Panc1 (cell line): ENCODE measurements at regions not wholly inside any gene's neighbourhood (a gene's known extent, or its start where the extent isn't known, plus 50 kb on each side); places are given as distances from the start of the nearest gene placed in this dataset.

Source experiments
- ATAC-seq: fragments of 200-7000 bp; cut with Tn5 transposase; 2 replicates; pipeline ENCODE4 v1.9.1; 2020; ENCODE audit warnings: mild to moderate bottlenecking, moderate library complexity
- BruUV-seq: library from RNA; stranded (reverse); fragments of 400-500 nt; replicated peaks from 2 replicates; lab custom pipeline; 2021; lab: Mats Ljungman, UMichigan
- CTCF ChIA-PET: fragments of 300-600 bp; sonication (Branson Sonifier 250); formaldehyde crosslinking; loops from one replicate; lab custom pipeline; 2022; ENCODE audit warnings: antibody characterized with exemption; lab: Charles Lee
- POLR2A ChIA-PET: fragments of 300-600 bp; sonication (Branson Sonifier 250); formaldehyde crosslinking; loops from one replicate; lab custom pipeline; 2022; ENCODE audit warnings: antibody characterized with exemption; lab: Charles Lee
- DNase-seq: peaks from one replicate; pipeline ENCODE4 v3.0.0-alpha.2; 2010; ENCODE audit warnings: low read depth, low spot score
- H3K27ac ChIP-seq: 2 replicates; pipeline ENCODE4 v1.5.1; 2011; ENCODE audit warnings: mild to moderate bottlenecking, low read length, inconsistent platforms
- H3K27me3 ChIP-seq: fragments of 200-500 bp; sonication (Bioruptor generic); 2 replicates; pipeline ENCODE4 v1.6.0; 2014; ENCODE audit warnings: low read length, inconsistent platforms; ENCODE audit not compliant: control insufficient read depth, insufficient read depth
- H3K36me3 ChIP-seq: fragments of 200-500 bp; sonication (Bioruptor generic); 2 replicates; pipeline ENCODE4 v1.5.1; 2014; ENCODE audit warnings: inconsistent platforms, mild to moderate bottlenecking, low read length, moderate library complexity; ENCODE audit not compliant: control insufficient read depth, insufficient read depth
- H3K4me1 ChIP-seq: 2 replicates; pipeline ENCODE4 v1.5.1; 2011; ENCODE audit warnings: inconsistent platforms, mild to moderate bottlenecking, low read length, moderate library complexity; ENCODE audit not compliant: control insufficient read depth, insufficient read depth
- H3K4me3 ChIP-seq, 2 experiments: 2 replicates each; pipeline ENCODE4 v1.5.1; 2011 to 2012; ENCODE audit warnings: low read depth in 2 of 2, low read length in 2 of 2, mild to moderate bottlenecking in 2 of 2, inconsistent platforms in 1 of 2, moderate library complexity in 1 of 2
- H3K9me3 ChIP-seq: fragments of 200-500 bp; sonication (Bioruptor generic); 2 replicates; pipeline ENCODE4 v1.5.1; 2014; ENCODE audit warnings: low read depth, mild to moderate bottlenecking, inconsistent platforms, low read length, moderate library complexity; ENCODE audit not compliant: control insufficient read depth, insufficient read depth
- POLR2AphosphoS5 ChIP-seq: IDR thresholded peaks from 2 replicates; pipeline ENCODE4 v1.6.1; 2012; ENCODE audit warnings: mild to moderate bottlenecking, low read depth, low read length, moderate library complexity
- REST ChIP-seq, 2 experiments: IDR thresholded peaks; 2 replicates each; pipeline ENCODE4 v1.6.1; 2011 to 2012; ENCODE audit warnings: low read depth in 2 of 2, control low read depth in 1 of 2, low read length in 1 of 2, mild to moderate bottlenecking in 1 of 2, moderate library complexity in 1 of 2; ENCODE audit not compliant: insufficient read depth in 1 of 2
- SIN3A ChIP-seq: IDR thresholded peaks from 2 replicates; pipeline ENCODE4 v1.6.1; 2012; ENCODE audit warnings: low read depth, mild to moderate bottlenecking, low read length, moderate library complexity, borderline replicate concordance; ENCODE audit not compliant: insufficient read depth
- TCF7L2 ChIP-seq: IDR thresholded peaks from 2 replicates; pipeline ENCODE4 v1.6.1; 2011; ENCODE audit warnings: mild to moderate bottlenecking, low read depth, low read length, inconsistent platforms
- in situ Hi-C: cut with HindIII; loops from 2 replicates; pipeline ENCODE4 v1.10.0; 2016; ENCODE audit warnings: low sequenced_read_pairs, low pct_unique_long_range_greater_than_20kb
- intact Hi-C: fragments of 100-400 bp; cut with micrococcal nuclease; formaldehyde crosslinking; loops from one replicate; pipeline ENCODE4 v1.10.0; 2022; ENCODE audit not compliant: unreplicated experiment
- TF ChIP-seq, protein P1 (sequence below): fragments of 450-650 bp; IDR thresholded peaks from 2 replicates; pipeline ENCODE4 v1.5.1; 2017; ENCODE audit warnings: mild to moderate bottlenecking

DNA sequence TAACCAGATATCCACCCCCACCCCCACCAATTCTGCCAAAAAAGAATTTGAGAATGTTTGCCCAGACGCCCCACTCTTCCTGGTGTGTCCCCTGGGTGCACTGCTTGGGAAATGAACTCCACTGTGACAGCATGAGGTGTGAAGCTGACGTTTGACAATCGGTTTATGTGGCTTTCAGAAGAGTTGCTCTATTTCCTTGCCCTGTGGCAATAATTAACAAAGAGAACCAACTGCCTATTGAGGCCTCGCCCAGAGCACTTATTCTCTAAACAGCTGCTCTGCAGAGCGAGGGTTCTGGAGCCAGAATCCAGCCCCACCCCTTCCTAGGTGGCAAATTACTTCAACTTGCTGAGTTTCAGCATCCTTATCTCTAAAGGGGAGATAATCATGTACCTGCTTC is 115.8 kb upstream of the SIX3 start:
- H3K4me3 ChIP-seq = no peak overlapping the region
- H3K36me3 ChIP-seq = no peaks in the 10 kb centered on the region
- TF ChIP-seq POLR2AphosphoS5 (no peak), REST (IDR thresholded peaks at IDR 0.05; ENCODE audit: insufficient read depth in 1 of 2, low read depth in 2 of 2, low read length in 1 of 2) (no peak), SIN3A (no peak), TCF7L2 (no peak)
- TF ChIP-seq, protein P1, sequence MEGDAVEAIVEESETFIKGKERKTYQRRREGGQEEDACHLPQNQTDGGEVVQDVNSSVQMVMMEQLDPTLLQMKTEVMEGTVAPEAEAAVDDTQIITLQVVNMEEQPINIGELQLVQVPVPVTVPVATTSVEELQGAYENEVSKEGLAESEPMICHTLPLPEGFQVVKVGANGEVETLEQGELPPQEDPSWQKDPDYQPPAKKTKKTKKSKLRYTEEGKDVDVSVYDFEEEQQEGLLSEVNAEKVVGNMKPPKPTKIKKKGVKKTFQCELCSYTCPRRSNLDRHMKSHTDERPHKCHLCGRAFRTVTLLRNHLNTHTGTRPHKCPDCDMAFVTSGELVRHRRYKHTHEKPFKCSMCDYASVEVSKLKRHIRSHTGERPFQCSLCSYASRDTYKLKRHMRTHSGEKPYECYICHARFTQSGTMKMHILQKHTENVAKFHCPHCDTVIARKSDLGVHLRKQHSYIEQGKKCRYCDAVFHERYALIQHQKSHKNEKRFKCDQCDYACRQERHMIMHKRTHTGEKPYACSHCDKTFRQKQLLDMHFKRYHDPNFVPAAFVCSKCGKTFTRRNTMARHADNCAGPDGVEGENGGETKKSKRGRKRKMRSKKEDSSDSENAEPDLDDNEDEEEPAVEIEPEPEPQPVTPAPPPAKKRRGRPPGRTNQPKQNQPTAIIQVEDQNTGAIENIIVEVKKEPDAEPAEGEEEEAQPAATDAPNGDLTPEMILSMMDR = no peak
- DNase-seq (no peak), ATAC-seq (no peak)
- in situ Hi-C loops (no loop called here), intact Hi-C loops (no loop called here)
- POLR2A ChIA-PET = no interaction called here
- CTCF ChIA-PET = no interaction called here
- no peaks in the 10 kb centered on the region for H3K4me1 ChIP-seq
- H3K27ac ChIP-seq = no peak overlapping the region
- no peaks in the 10 kb centered on the region for H3K27me3 ChIP-seq
- BruUV-seq = no TSS peak
- H3K9me3 ChIP-seq = no peaks in the 10 kb centered on the region

- no peak for TF ChIP-seq POLR2AphosphoS5
- TF ChIP-seq TCF7L2 = no peak
- TF ChIP-seq SIN3A = no peak
- TF ChIP-seq, protein P1 = no peak
- TF ChIP-seq REST (IDR thresholded peaks at IDR 0.05; ENCODE audit: insufficient read depth in 1 of 2, low read depth in 2 of 2, low read length in 1 of 2) = no peak
- in situ Hi-C loops = no loop called here
These were observed 114.9 kb upstream of the SIX3 start for GRCh38 chr2:44826601-44827000.

More at GRCh38 chr2:44826601-44827000, 114.9 kb upstream of the SIX3 start:
- ChIA-PET CTCF (no interaction called here), POLR2A (no interaction called here)
- H3K27me3 ChIP-seq = 0 out of 2 replicates have a peak, but pooled peaks cover 2% of the 10 kb centered on the region
- H3K36me3 ChIP-seq = no peaks in the 10 kb centered on the region
- no peaks in the 10 kb centered on the region for H3K4me1 ChIP-seq
- intact Hi-C loops = no loop called here
- ATAC-seq (no peak), DNase-seq (no peak)
- H3K9me3 ChIP-seq = no peaks in the 10 kb centered on the region
- no peak overlapping the region for H3K4me3 ChIP-seq
- H3K27ac ChIP-seq = no peak overlapping the region
- BruUV-seq = no TSS peak
